ENCODE measurements at regions not wholly inside any gene's neighbourhood (a gene's known extent, or its start where the extent isn't known, plus 50 kb on each side); places are given as distances from the start of the nearest gene placed in this dataset.

DNA sequence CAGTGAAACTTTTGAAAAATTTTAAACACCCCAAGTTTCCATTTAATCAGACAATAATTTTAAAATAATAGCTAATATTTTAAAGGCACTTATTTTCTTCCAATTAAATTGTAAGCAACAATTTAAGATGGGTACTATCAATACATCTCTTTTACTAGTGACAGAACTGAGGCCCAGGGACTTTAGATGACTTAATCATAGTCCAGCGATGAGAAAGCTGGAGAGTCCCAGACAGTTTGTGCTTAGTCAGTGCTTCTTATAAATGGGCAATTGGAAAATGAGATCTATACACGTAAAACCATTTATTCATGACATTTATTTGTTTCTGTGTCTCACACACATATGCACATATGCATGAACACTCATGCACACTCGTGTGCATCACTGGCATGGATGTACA lies 2063.5 kb downstream of the PCDH9 start:
- TF ChIP-seq, protein P1, sequence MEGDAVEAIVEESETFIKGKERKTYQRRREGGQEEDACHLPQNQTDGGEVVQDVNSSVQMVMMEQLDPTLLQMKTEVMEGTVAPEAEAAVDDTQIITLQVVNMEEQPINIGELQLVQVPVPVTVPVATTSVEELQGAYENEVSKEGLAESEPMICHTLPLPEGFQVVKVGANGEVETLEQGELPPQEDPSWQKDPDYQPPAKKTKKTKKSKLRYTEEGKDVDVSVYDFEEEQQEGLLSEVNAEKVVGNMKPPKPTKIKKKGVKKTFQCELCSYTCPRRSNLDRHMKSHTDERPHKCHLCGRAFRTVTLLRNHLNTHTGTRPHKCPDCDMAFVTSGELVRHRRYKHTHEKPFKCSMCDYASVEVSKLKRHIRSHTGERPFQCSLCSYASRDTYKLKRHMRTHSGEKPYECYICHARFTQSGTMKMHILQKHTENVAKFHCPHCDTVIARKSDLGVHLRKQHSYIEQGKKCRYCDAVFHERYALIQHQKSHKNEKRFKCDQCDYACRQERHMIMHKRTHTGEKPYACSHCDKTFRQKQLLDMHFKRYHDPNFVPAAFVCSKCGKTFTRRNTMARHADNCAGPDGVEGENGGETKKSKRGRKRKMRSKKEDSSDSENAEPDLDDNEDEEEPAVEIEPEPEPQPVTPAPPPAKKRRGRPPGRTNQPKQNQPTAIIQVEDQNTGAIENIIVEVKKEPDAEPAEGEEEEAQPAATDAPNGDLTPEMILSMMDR (IDR thresholded peaks at IDR 0.05): no peak
- H3K27ac ChIP-seq: no peak overlapping the region
- no peaks in the 10 kb centered on the region for H3K9me3 ChIP-seq
- no peaks in the 10 kb centered on the region for H3K27me3 ChIP-seq
- no peaks in the 10 kb centered on the region for H3K36me3 ChIP-seq
- DNase-seq (ENCODE audit: low spot score): no peak
- H3K4me1 ChIP-seq: no peaks in the 10 kb centered on the region
- H3K4me3 ChIP-seq: no peak overlapping the region

DNA sequence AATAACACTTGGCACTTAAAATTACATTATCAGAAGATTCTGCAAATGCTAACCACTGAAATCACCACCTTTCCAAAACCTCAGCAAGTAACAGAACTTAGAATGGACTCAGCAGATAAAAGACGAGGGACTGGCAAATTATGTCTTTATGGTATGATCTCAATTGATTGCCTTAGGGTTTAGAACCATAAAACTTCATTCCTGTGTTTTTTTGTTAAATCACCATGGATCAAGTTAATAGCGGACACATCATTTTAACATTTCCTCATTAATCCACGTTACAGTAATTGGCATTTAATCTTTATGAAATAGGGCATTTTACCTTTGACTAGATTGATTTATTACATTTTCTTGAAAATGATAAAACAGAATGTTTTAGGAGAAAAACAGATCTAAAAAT lies 2070.3 kb downstream of the PCDH9 start:
- DNase-seq (ENCODE audit: low spot score): no peak
- H3K27me3 ChIP-seq: no peaks in the 10 kb centered on the region
- no peaks in the 10 kb centered on the region for H3K4me1 ChIP-seq
- TF ChIP-seq, protein P1 (IDR thresholded peaks at IDR 0.05): no peak
- no peaks in the 10 kb centered on the region for H3K9me3 ChIP-seq
- no peak overlapping the region for H3K4me3 ChIP-seq
- no peak overlapping the region for H3K27ac ChIP-seq
- no peaks in the 10 kb centered on the region for H3K36me3 ChIP-seq

DNA sequence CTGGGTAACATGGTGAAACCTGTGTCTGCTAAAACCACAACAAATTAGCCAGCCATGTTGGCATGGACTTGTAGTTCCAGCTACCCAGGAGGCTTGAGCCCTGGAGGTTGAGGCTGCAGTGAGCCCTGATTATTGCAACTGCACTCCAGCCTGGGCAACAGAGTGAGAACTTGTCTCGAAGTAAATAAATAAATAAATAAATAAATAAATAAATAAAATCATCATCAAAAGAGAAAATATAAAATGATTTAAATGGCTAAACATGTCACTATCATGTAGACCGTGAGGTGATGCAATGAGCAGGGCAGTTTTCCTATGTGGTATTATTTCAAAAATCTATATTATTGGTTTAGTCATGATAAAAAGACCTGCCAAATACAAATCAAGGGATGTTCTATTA lies 2074.3 kb downstream of the PCDH9 start:
- Histone ChIP-seq H3K27ac (no peak overlapping the region), H3K9me3 (no peaks in the 10 kb centered on the region), H3K36me3 (no peaks in the 10 kb centered on the region), H3K4me1 (no peaks in the 10 kb centered on the region), H3K4me3 (no peak overlapping the region), H3K27me3 (no peaks in the 10 kb centered on the region)
- TF ChIP-seq, protein P1 (IDR thresholded peaks at IDR 0.05): no peak
- no peak for DNase-seq (ENCODE audit: low spot score)

DNA sequence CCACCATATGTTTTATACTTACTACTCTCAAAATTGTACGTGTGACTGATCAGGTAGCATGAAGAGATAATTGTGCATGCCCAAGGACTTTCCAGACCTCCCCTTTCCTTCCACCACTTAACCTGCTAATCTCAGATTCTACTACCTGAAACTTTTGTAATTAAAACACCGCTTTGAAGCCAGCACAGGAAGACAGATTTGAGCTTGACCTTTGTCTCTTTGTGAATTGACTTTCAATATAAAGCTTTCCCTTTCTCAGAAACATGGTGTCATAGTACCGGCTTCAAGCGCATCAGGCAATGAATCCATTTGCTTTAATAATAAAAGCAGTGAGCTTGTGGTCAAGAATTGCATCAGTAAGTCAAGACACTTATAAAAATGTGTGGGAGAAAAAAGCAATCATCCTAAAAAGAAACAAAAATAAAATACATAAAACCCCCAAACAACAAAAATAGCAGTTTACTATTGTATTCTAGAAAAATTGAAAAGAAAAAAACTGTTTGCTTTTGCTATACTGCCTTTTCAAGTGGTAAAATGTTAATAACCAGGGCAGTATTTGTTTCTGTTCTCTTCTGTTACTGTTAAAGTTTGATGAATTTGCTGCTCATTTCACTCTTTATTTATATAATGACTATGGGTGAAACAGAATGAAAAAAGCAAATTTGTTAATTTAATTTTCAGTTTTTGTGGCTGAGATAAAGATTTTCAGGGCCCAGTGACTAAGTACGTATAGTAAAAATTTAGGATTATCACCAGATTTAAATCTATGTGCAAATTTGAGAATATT lies 2075.3 kb downstream of the PCDH9 start:
- DNase-seq (ENCODE audit: low spot score): no peak
- no peaks in the 10 kb centered on the region for H3K4me1 ChIP-seq
- H3K9me3 ChIP-seq: no peaks in the 10 kb centered on the region
- no peak overlapping the region for H3K27ac ChIP-seq
- H3K4me3 ChIP-seq: no peak overlapping the region
- TF ChIP-seq, protein P1 (IDR thresholded peaks at IDR 0.05): no peak
- H3K36me3 ChIP-seq: no peaks in the 10 kb centered on the region
- H3K27me3 ChIP-seq: no peaks in the 10 kb centered on the region

DNA sequence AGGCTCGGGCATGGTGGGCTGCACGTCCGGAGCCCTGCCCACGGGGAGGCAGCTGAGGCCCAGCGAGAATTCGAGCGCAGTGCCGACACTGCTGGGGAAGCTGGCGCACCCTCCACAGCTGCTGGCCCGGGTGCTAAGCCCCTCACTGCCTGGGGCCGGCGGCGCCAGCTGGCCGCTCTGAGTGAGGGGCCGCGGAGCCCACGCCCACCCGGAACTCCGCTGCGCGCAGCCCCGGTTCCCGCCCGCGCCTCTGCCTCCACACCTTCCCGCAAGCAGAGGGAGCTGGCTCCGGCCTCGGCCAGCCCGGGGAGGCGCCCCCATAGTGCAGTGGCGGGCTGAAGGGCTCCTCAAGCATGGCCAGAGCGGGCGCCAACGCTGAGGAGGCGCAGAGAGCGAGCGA lies 2080.4 kb downstream of the PCDH9 start:
- no peak overlapping the region for H3K27ac ChIP-seq
- H3K9me3 ChIP-seq: no peaks in the 10 kb centered on the region
- H3K4me3 ChIP-seq: no peak overlapping the region
- no peaks in the 10 kb centered on the region for H3K27me3 ChIP-seq
- DNase-seq (ENCODE audit: low spot score): no peak
- H3K36me3 ChIP-seq: no peaks in the 10 kb centered on the region
- no peaks in the 10 kb centered on the region for H3K4me1 ChIP-seq
- TF ChIP-seq, protein P1 (IDR thresholded peaks at IDR 0.05): no peak

DNA sequence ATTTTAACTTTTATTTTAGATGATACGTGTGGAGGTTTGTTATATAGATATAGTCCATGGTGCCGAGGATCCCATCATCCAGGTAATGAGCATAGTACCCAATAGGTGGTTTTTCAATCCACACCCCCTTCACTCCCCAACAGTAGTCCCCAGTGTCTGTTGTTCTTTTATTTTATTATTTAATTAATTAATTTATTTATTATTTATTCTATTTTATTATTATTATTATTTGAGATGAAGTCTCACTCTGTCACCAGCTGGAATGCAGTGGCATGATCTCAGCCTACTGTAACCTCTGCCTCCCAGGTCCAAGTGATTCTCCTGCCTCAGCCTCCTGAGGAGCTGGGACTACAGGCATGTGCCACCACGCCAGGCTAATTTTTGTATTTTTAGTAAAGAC lies 2086.2 kb downstream of the PCDH9 start:
- Histone ChIP-seq H3K4me1 (no peaks in the 10 kb centered on the region), H3K9me3 (no peaks in the 10 kb centered on the region), H3K36me3 (no peaks in the 10 kb centered on the region), H3K27ac (no peak overlapping the region), H3K4me3 (no peak overlapping the region), H3K27me3 (no peaks in the 10 kb centered on the region)
- TF ChIP-seq, protein P1 (IDR thresholded peaks at IDR 0.05): no peak
- no peak for DNase-seq (ENCODE audit: low spot score)
